ENCODE measurements at regions not wholly inside any gene's neighbourhood (a gene's known extent, or its start where the extent isn't known, plus 50 kb on each side); places are given as distances from the start of the nearest gene placed in this dataset.

DNA sequence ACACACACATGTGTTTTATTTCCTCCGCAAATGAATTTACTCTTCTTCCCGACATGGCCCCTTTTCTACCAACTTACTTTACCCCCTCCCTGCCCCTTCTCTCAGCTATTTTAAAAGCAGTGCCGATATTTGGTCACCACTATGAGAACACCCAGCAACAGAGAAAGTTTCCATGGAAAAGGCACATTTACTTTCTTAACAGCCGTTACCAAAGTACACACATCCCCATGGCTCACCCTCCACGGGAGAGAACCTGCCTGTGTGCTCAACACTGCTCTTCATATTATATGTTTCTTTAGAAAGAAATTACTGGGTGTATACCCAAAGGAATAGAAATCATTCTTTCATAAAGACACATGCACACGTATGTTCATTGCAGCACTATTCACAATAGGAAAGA, 714.4 kb downstream of the DCDC2C start:
- no peak for TF ChIP-seq SUZ12 (IDR thresholded peaks at IDR 0.05; ENCODE audit: unreplicated experiment)
- TF ChIP-seq FOXK2 (IDR thresholded peaks at IDR 0.05), result no peak
- TF ChIP-seq CREM (IDR thresholded peaks at IDR 0.05; ENCODE audit: low read depth), result no peak
- no peak for TF ChIP-seq SRF (IDR thresholded peaks at IDR 0.05; ENCODE audit: low read depth in 2 of 2, low read length in 2 of 2)
- TF ChIP-seq JUNB (IDR thresholded peaks at IDR 0.05), result no peak
- TF ChIP-seq, protein P1, sequence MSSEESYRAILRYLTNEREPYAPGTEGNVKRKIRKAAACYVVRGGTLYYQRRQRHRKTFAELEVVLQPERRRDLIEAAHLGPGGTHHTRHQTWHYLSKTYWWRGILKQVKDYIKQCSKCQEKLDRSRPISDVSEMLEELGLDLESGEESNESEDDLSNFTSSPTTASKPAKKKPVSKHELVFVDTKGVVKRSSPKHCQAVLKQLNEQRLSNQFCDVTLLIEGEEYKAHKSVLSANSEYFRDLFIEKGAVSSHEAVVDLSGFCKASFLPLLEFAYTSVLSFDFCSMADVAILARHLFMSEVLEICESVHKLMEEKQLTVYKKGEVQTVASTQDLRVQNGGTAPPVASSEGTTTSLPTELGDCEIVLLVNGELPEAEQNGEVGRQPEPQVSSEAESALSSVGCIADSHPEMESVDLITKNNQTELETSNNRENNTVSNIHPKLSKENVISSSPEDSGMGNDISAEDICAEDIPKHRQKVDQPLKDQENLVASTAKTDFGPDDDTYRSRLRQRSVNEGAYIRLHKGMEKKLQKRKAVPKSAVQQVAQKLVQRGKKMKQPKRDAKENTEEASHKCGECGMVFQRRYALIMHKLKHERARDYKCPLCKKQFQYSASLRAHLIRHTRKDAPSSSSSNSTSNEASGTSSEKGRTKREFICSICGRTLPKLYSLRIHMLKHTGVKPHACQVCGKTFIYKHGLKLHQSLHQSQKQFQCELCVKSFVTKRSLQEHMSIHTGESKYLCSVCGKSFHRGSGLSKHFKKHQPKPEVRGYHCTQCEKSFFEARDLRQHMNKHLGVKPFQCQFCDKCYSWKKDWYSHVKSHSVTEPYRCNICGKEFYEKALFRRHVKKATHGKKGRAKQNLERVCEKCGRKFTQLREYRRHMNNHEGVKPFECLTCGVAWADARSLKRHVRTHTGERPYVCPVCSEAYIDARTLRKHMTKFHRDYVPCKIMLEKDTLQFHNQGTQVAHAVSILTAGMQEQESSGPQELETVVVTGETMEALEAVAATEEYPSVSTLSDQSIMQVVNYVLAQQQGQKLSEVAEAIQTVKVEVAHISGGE (CRISPR knock-in tag; IDR thresholded peaks at IDR 0.05), result no peak
- TF ChIP-seq POLR2AphosphoS5 (IDR thresholded peaks at IDR 0.05; ENCODE audit: low read length), result no peak
- no peak for TF ChIP-seq FOXM1 (IDR thresholded peaks at IDR 0.05; ENCODE audit: low read depth, low read length)
- TF ChIP-seq, protein P2, sequence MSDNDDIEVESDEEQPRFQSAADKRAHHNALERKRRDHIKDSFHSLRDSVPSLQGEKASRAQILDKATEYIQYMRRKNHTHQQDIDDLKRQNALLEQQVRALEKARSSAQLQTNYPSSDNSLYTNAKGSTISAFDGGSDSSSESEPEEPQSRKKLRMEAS (IDR thresholded peaks at IDR 0.05; ENCODE audit: low read depth, low read length), result no peak
- no peak for TF ChIP-seq EED (IDR thresholded peaks at IDR 0.05; ENCODE audit: low read depth)
- TF ChIP-seq ATF7 (IDR thresholded peaks at IDR 0.05; ENCODE audit: low read depth), result no peak
- TF ChIP-seq, protein P3, sequence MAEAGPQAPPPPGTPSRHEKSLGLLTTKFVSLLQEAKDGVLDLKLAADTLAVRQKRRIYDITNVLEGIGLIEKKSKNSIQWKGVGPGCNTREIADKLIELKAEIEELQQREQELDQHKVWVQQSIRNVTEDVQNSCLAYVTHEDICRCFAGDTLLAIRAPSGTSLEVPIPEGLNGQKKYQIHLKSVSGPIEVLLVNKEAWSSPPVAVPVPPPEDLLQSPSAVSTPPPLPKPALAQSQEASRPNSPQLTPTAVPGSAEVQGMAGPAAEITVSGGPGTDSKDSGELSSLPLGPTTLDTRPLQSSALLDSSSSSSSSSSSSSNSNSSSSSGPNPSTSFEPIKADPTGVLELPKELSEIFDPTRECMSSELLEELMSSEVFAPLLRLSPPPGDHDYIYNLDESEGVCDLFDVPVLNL (IDR thresholded peaks at IDR 0.05; ENCODE audit: low read depth, low read length), result no peak
- no peak for TF ChIP-seq NR2F1 (conservative IDR thresholded peaks at IDR 0.05)

All from GM12878 (cell line).